HG02798 (cell line): ENCODE measurements at regions not wholly inside any gene's neighbourhood (a gene's known extent, or its start where the extent isn't known, plus 50 kb on each side); places are given as distances from the start of the nearest gene placed in this dataset.
"Not testable (repeated sequence)": the region's sequence is repeated elsewhere in the genome, so short reads cannot be mapped to it uniquely, and the experiment has no call there.

Experiments
- ATAC-seq: cut with Tn5 transposase; IDR thresholded peaks from one replicate; pipeline ENCODE4 v1.9.1; 2021; ENCODE audit warnings: mild to moderate bottlenecking; ENCODE audit not compliant: unreplicated experiment, poor library complexity

- ATAC-seq, result no peak
Measured at GRCh38 chr3:154919226-154919625, 160.9 kb upstream of the MME start.

GRCh38 chr3:154904328-154904727 lies 175.8 kb upstream of the MME start:
- ATAC-seq, result no peak

GRCh38 chr3:154902495-154902894 lies 177.6 kb upstream of the MME start:
- not testable (repeated sequence) for ATAC-seq

GRCh38 chr3:154901278-154901677 lies 178.8 kb upstream of the MME start:
- ATAC-seq, result no peak

- no peak for ATAC-seq
Measured at GRCh38 chr3:154900816-154901215, 179.3 kb upstream of the MME start.

- ATAC-seq, result no peak
Measured at GRCh38 chr3:154898916-154899315, 181.2 kb upstream of the MME start.

- no peak for ATAC-seq
Measured at GRCh38 chr3:154898443-154898842, 181.7 kb upstream of the MME start.

GRCh38 chr3:154893813-154894212 lies 186.3 kb upstream of the MME start:
- ATAC-seq, result no peak

GRCh38 chr3:154889227-154889634 lies 190.9 kb upstream of the MME start:
- no peak for ATAC-seq

- ATAC-seq, result no peak
Measured at GRCh38 chr3:154887869-154888268, 192.2 kb upstream of the MME start.

- no peak for ATAC-seq
Measured at GRCh38 chr3:154886437-154886836, 193.7 kb upstream of the MME start.

- no peak for ATAC-seq
Measured at GRCh38 chr3:154885418-154885817, 194.7 kb upstream of the MME start.

GRCh38 chr3:154884952-154885351 lies 195.2 kb upstream of the MME start:
- ATAC-seq, result no peak

GRCh38 chr3:154875142-154875541 lies 205.0 kb upstream of the MME start:
- ATAC-seq, result no peak

GRCh38 chr3:154872696-154873095 lies 207.4 kb upstream of the MME start:
- no peak for ATAC-seq

GRCh38 chr3:154872074-154872473 lies 208.0 kb upstream of the MME start:
- no peak for ATAC-seq

GRCh38 chr3:154864947-154865346 lies 215.2 kb upstream of the MME start:
- no peak for ATAC-seq

- no peak for ATAC-seq
Measured at GRCh38 chr3:154862265-154862664, 217.9 kb upstream of the MME start.

GRCh38 chr3:154852998-154853397 lies 227.1 kb upstream of the MME start:
- not testable (repeated sequence) for ATAC-seq

- no peak for ATAC-seq
Measured at GRCh38 chr3:154852515-154852914, 227.6 kb upstream of the MME start.

- ATAC-seq, result no peak
Measured at GRCh38 chr3:154851644-154852043, 228.5 kb upstream of the MME start.

GRCh38 chr3:154850921-154851320 lies 229.2 kb upstream of the MME start:
- ATAC-seq, result no peak

GRCh38 chr3:154849408-154849807 lies 230.7 kb upstream of the MME start:
- no peak for ATAC-seq
